DOHH2 (cell line): ENCODE measurements at regions not wholly inside any gene's neighbourhood (a gene's known extent, or its start where the extent isn't known, plus 50 kb on each side); places are given as distances from the start of the nearest gene placed in this dataset.
"Not testable (repeated sequence)": the region's sequence is repeated elsewhere in the genome, so short reads cannot be mapped to it uniquely, and the experiment has no call there.

Experiments used
- H3F3A ChIP-seq: fragments of 200-600 bp; sonication (generic), shearing (Covaris generic); 2 replicates; pipeline ENCODE4 v1.6.0; 2016; ENCODE audit warnings: antibody characterized with exemption, mild to moderate bottlenecking; ENCODE audit not compliant: control insufficient read depth, insufficient read depth
- H3K27ac ChIP-seq: fragments of 200-600 bp; sonication (generic); 2 replicates; pipeline ENCODE4 v1.5.1; 2014; ENCODE audit warnings: low read depth, mild to moderate bottlenecking, low read length, moderate library complexity
- H3K27me3 ChIP-seq: fragments of 200-600 bp; sonication (generic); 2 replicates; pipeline ENCODE4 v1.6.1; 2014; ENCODE audit warnings: mild to moderate bottlenecking, low read length, mixed read lengths; ENCODE audit not compliant: control insufficient read depth
- H3K36me3 ChIP-seq: fragments of 200-600 bp; sonication (generic); 2 replicates; pipeline ENCODE4 v1.6.1; 2014; ENCODE audit warnings: mild to moderate bottlenecking, low read length, moderate library complexity, mixed read lengths; ENCODE audit not compliant: control insufficient read depth
- H3K4me1 ChIP-seq: fragments of 200-600 bp; sonication (generic); 2 replicates; pipeline ENCODE4 v1.6.1; 2014; ENCODE audit warnings: mild to moderate bottlenecking, low read length, mixed read lengths; ENCODE audit not compliant: control insufficient read depth
- H3K4me2 ChIP-seq: fragments of 200-600 bp; sonication (generic); 2 replicates; pipeline ENCODE4 v1.6.0; 2014; ENCODE audit warnings: mild to moderate bottlenecking, low read length, moderate library complexity
- H3K4me3 ChIP-seq: fragments of 200-600 bp; sonication (generic); 2 replicates; pipeline ENCODE4 v1.5.1; 2014; ENCODE audit warnings: mild to moderate bottlenecking, low read length, mixed read lengths
- H3K79me2 ChIP-seq: fragments of 200-600 bp; sonication (generic); 2 replicates; pipeline ENCODE4 v1.6.1; 2014; ENCODE audit warnings: mild to moderate bottlenecking, low read length, mixed read lengths; ENCODE audit not compliant: control insufficient read depth
- H3K9me2 ChIP-seq: fragments of 200-600 bp; sonication (generic); replicated peaks from 2 replicates; pipeline ENCODE4 v1.6.1; 2014; ENCODE audit warnings: mild to moderate bottlenecking, low read length, mixed read lengths; ENCODE audit not compliant: control insufficient read depth
- H3K9me3 ChIP-seq: fragments of 200-600 bp; sonication (generic); 2 replicates; pipeline ENCODE4 v1.6.1; 2014; ENCODE audit warnings: antibody characterized with exemption, low read length, mixed read lengths; ENCODE audit not compliant: control insufficient read depth, insufficient read depth
- H4K20me1 ChIP-seq: fragments of 200-600 bp; sonication (generic); 2 replicates; pipeline ENCODE4 v1.6.0; 2014; ENCODE audit warnings: low read depth, mild to moderate bottlenecking, antibody characterized with exemption, low read length, moderate library complexity; ENCODE audit not compliant: control insufficient read depth, insufficient read depth
- EZH2phosphoT487 ChIP-seq: fragments of 200-600 bp; sonication (generic); IDR thresholded peaks from 2 replicates; pipeline ENCODE4 v1.6.1; 2017; ENCODE audit warnings: borderline replicate concordance, mild to moderate bottlenecking, antibody characterized with exemption, low read length, moderate library complexity, mixed read lengths
- TF ChIP-seq, protein P1 (sequence below): fragments of 200-600 bp; sonication (generic); IDR thresholded peaks from one replicate; pipeline ENCODE4 v1.5.1; 2014; ENCODE audit warnings: antibody characterized with exemption, mild to moderate bottlenecking, low read depth, low read length; ENCODE audit not compliant: poor library complexity, severe bottlenecking

DNA sequence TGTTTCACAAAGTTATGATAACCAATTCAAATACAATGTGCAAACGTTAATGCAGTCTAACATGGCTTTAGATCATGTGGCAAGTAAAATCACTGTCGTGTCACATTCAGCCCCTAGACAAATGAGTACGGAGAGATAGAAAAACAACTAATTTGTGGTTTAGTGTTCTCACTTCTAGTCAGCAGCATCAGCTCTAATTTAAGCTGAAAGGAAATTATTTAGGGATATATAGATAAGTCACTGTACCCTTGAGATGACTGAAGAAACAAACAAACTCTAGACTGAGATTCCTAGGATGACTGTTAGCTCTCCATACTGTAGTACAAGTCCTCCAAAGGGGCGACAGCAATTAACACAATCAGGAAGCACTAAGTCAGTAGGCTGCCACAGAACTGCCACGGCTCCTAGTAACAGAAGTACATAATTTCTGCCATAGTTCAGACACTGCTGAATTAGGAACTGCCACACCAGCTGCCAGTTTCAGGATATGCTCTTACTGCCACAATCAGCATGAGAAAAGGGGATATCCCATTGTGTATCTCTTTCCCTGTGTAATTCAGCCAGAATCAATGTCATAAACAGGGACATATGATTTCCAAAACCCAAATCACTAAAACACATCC lies 150.4 kb upstream of the NEGR1 start:
- Histone ChIP-seq H3F3A (no peaks in the 10 kb centered on the region), H3K4me3 (no peak overlapping the region), H3K9me2 (no peaks in the 10 kb centered on the region), H3K27ac (no peak overlapping the region), H3K4me2 (no peak overlapping the region), H3K4me1 (no peaks in the 10 kb centered on the region), H3K79me2 (no peaks in the 10 kb centered on the region), H3K36me3 (no peaks in the 10 kb centered on the region), H3K9me3 (no peaks in the 10 kb centered on the region), H4K20me1 (no peaks in the 10 kb centered on the region), H3K27me3 (no peaks in the 10 kb centered on the region)
- TF ChIP-seq, protein P1, sequence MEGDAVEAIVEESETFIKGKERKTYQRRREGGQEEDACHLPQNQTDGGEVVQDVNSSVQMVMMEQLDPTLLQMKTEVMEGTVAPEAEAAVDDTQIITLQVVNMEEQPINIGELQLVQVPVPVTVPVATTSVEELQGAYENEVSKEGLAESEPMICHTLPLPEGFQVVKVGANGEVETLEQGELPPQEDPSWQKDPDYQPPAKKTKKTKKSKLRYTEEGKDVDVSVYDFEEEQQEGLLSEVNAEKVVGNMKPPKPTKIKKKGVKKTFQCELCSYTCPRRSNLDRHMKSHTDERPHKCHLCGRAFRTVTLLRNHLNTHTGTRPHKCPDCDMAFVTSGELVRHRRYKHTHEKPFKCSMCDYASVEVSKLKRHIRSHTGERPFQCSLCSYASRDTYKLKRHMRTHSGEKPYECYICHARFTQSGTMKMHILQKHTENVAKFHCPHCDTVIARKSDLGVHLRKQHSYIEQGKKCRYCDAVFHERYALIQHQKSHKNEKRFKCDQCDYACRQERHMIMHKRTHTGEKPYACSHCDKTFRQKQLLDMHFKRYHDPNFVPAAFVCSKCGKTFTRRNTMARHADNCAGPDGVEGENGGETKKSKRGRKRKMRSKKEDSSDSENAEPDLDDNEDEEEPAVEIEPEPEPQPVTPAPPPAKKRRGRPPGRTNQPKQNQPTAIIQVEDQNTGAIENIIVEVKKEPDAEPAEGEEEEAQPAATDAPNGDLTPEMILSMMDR = no peak
- TF ChIP-seq EZH2phosphoT487 = no peak

DNA sequence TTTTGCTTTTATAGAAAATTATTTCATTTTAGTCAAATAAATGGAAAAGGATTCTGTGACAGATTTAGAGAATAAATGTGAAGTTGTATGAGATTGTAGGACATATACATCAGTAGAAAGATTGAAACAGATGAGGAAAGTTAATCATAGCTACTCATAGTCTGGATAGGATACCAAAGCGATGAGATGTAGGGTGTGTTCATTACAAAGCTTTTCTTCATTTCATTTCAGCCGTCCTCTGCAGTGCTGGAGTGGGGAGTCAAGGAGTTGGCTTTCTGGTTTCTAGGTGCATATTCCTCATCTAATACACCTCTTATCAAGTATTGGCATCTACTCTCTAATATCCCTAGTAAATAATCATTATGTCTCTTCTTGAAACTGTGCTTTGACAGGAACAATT lies 149.5 kb upstream of the NEGR1 start:
- no peak overlapping the region for H3K4me2 ChIP-seq
- TF ChIP-seq, protein P1 = no peak
- no peak for TF ChIP-seq EZH2phosphoT487
- no peaks in the 10 kb centered on the region for H3K27me3 ChIP-seq
- H3K36me3 ChIP-seq = no peaks in the 10 kb centered on the region
- H3F3A ChIP-seq = no peaks in the 10 kb centered on the region
- H3K4me1 ChIP-seq = no peaks in the 10 kb centered on the region
- H3K9me3 ChIP-seq = no peaks in the 10 kb centered on the region; the same call in 1 of the 2 replicates
- H3K4me3 ChIP-seq = no peak overlapping the region
- H3K9me2 ChIP-seq = no peaks in the 10 kb centered on the region
- no peaks in the 10 kb centered on the region for H3K79me2 ChIP-seq
- H4K20me1 ChIP-seq = no peaks in the 10 kb centered on the region
- H3K27ac ChIP-seq = no peak overlapping the region

DNA sequence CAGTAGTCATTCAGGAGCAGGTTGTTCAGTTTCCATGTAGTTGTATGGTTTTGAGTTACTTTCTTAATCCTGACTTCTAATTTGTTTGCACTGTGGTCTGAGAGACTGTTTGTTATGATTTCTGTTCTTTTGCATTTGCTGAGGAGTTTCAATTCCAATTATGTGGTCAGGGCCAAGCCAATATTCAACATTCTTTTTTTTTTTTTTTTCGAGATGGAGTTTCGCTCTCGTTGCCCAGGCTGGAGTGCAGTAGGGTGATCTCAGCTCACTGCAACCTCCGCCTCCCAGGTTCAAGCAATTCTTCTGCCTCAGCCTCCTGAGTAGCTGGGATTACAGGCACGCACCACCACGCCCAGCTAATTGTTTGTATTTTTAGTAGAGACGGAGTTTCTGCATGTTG lies 145.9 kb upstream of the NEGR1 start:
- H3K9me3 ChIP-seq, H4K20me1 ChIP-seq, H3K4me3 ChIP-seq, H3K9me2 ChIP-seq, H3K27me3 ChIP-seq, H3K4me2 ChIP-seq, H3F3A ChIP-seq, H3K4me1 ChIP-seq, H3K36me3 ChIP-seq, H3K79me2 ChIP-seq, H3K27ac ChIP-seq: not testable (repeated sequence)

DNA sequence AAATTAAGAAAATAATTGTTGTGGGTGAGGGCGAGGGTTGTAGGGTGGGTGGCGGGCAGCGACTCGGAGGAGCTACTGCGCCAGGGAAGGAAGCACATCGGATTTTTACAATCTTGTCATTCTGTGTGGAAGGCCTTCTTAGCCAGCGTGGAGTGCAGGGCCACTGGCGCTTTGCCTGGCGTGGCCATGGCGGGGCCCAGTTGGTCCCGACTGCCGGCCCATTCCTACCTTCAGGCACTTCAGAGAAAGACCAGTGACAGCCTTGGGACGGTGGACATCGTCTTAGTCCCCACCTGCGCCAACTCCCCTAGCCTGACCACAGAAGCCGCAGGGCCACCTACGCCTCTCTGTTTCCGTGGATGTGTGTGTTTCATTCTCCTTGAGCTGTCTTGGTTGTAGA lies 136.9 kb upstream of the NEGR1 start:
- H4K20me1 ChIP-seq = no peaks in the 10 kb centered on the region
- no peaks in the 10 kb centered on the region for H3K79me2 ChIP-seq
- no peaks in the 10 kb centered on the region for H3K9me3 ChIP-seq
- no peaks in the 10 kb centered on the region for H3K9me2 ChIP-seq
- no peaks in the 10 kb centered on the region for H3K27me3 ChIP-seq
- H3K4me1 ChIP-seq = no peaks in the 10 kb centered on the region
- no peak overlapping the region for H3K4me3 ChIP-seq
- H3K36me3 ChIP-seq = no peaks in the 10 kb centered on the region
- no peak overlapping the region for H3K27ac ChIP-seq
- no peaks in the 10 kb centered on the region for H3F3A ChIP-seq
- no peak overlapping the region for H3K4me2 ChIP-seq
- TF ChIP-seq, protein P1 = no peak
- no peak for TF ChIP-seq EZH2phosphoT487
